C4-2B (cell line): ENCODE measurements at regions not wholly inside any gene's neighbourhood (a gene's known extent, or its start where the extent isn't known, plus 50 kb on each side); places are given as distances from the start of the nearest gene placed in this dataset.

Experiments
- CTCF ChIP-seq: fragments of 450-650 bp; conservative IDR thresholded peaks from 2 replicates; pipeline ENCODE4 v1.5.1; 2017; ENCODE audit warnings: mild to moderate bottlenecking
- ZFX ChIP-seq: fragments of 450-650 bp; IDR thresholded peaks from 2 replicates; pipeline ENCODE4 v1.6.1; 2017

- TF ChIP-seq CTCF, result no peak
- no peak for TF ChIP-seq ZFX
These were observed 149.7 kb downstream of the CTTN start for GRCh38 chr11:70547821-70548670.
